ENCODE measurements at regions not wholly inside any gene's neighbourhood (a gene's known extent, or its start where the extent isn't known, plus 50 kb on each side); places are given as distances from the start of the nearest gene placed in this dataset.
"Not testable (repeated sequence)": the region's sequence is repeated elsewhere in the genome, so short reads cannot be mapped to it uniquely, and the experiment has no call there.

DNA sequence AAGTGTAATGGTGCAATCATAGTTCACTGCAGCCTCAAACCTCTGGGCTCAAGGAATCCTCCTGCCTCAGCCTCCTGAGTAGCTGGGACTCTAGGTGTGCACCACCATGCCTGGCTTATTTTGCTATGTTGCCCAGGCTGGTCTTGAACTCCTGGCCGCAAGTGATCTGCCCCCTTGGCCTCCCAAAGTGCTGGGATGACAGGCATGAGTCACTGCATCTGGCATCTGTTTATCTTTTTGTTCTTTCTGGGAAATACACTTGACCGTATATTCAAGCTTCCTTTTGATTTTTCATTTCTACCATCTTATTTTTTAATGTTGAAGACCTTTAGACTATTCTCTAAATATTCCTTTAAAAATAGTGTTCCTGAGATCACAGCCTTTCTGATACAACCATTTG, 82.4 kb upstream of the OSBPL8 start:
- no peaks in the 10 kb centered on the region for H3K27me3 Mint-ChIP-seq
- no peak overlapping the region for H3K4me3 Mint-ChIP-seq
- no peak overlapping the region for H3K27ac Mint-ChIP-seq
- no peaks in the 10 kb centered on the region for H3K36me3 Mint-ChIP-seq (ENCODE audit: low read depth)
- H3K4me1 Mint-ChIP-seq (ENCODE audit: low read depth): peaks cover 2% of the 10 kb centered on the region
- no peaks in the 10 kb centered on the region for H3K9me3 Mint-ChIP-seq

DNA sequence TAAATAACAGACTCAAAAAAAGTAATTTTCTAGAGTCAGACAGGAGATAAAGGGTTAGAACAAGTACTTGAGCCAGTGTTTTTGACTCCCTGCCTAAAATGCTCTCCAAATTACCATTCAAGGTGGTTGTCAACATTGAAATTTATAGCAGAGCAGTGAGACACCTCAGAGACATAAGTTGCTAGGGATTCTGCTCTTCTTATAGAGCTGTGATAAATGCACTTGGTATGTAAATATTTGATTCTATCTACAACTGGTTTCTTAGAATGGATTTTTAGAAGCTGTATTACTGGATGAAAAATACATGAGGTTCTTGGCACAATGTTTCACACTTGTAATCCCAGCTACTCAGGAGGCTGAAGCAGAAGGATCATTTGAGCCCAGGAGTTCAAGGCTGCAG, 83.9 kb upstream of the OSBPL8 start:
- no peak overlapping the region for H3K4me3 Mint-ChIP-seq
- H3K27me3 Mint-ChIP-seq: no peaks in the 10 kb centered on the region
- no peak overlapping the region for H3K27ac Mint-ChIP-seq
- no peaks in the 10 kb centered on the region for H3K4me1 Mint-ChIP-seq (ENCODE audit: low read depth)
- no peaks in the 10 kb centered on the region for H3K9me3 Mint-ChIP-seq
- H3K36me3 Mint-ChIP-seq (ENCODE audit: low read depth): no peaks in the 10 kb centered on the region

DNA sequence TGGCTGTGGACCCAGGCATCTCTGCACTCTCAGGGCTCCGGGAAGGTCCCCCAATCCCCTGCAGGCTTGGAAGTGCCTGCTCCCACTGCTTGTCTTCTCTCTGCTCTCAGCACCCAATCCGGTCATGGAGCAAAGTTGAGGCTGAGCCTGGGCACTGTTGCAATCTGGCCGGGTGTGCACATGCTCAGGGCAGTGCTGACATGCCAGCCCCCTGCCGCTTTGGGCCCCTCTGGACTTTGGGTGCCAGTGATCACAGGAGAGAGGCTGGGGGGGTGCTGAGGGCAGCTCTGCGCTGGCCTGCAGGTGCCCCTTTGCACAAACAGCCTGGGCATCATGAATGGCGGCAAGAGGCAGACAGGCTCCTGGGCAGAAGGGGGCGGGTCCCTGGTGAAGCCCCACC, 85.4 kb upstream of the OSBPL8 start:
- Mint-ChIP-seq H3K9me3 (no peaks in the 10 kb centered on the region), H3K4me1 (ENCODE audit: low read depth) (no peaks in the 10 kb centered on the region), H3K27me3 (no peaks in the 10 kb centered on the region), H3K36me3 (ENCODE audit: low read depth) (no peaks in the 10 kb centered on the region), H3K4me3 (no peak overlapping the region), H3K27ac (no peak overlapping the region)

DNA sequence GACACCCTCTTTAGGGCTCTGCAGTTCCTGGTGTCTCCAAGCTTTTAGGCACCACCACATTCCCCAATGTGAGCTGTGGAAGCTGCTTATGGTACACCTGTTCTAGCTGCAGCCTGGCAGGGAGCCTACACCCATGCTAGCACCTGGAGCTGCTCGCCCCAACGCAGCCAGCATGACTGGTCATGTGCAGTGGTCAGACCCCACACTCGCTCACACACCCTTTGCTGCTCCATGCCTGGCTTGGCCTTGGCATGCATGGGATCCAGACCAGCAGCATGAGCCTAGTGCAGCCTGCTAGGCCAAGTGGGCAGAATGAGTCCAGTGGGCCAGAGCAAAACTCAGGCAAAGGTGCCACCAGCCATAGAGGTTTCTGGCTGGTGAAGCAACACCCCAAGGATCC, 86.4 kb upstream of the OSBPL8 start:
- H3K27me3 Mint-ChIP-seq: no peaks in the 10 kb centered on the region
- no peaks in the 10 kb centered on the region for H3K4me1 Mint-ChIP-seq (ENCODE audit: low read depth)
- no peaks in the 10 kb centered on the region for H3K36me3 Mint-ChIP-seq (ENCODE audit: low read depth)
- no peak overlapping the region for H3K4me3 Mint-ChIP-seq
- H3K9me3 Mint-ChIP-seq: no peaks in the 10 kb centered on the region
- no peak overlapping the region for H3K27ac Mint-ChIP-seq

DNA sequence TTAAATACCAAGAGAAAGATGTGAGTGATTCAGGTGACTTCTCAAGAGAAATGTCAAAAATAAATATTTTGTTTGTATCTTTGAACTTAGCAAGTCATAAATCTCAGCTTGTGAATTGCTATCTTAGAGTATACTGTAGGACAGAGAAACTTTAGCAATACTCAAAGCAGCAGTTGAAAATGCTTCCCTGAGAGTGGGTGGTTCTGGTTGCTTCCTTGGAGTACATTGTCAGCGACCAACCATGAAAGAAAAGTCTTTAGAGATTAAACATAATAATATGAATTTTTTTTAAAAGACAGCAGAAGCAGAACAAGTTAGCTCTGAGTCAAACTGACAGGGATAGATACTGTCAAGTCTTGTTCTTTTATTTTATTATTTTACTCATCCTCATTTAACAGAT, 86.8 kb upstream of the OSBPL8 start:
- Mint-ChIP-seq H3K27ac (no peak overlapping the region), H3K27me3 (no peaks in the 10 kb centered on the region), H3K4me1 (ENCODE audit: low read depth) (no peaks in the 10 kb centered on the region), H3K36me3 (ENCODE audit: low read depth) (no peaks in the 10 kb centered on the region), H3K4me3 (no peak overlapping the region), H3K9me3 (no peaks in the 10 kb centered on the region)

DNA sequence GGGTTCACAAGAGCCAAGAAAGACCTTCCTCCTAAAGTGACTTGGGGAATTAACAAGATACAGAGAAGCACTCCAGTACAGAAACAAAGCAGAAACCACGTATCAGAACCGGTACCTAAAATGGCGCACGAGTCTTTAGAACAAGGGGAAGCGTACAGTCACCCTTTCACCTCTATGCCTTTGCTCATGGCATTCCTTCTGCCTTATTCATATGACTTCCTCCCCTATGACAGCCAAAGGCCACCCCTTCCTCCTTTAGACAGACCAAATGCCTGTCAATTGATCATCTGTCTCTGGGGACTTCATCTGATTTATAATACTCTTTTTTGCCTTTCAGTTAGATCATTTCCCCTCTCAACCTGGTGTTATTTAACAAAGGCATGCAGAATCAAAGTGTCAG, 89.5 kb upstream of the OSBPL8 start:
- Mint-ChIP-seq H3K27ac (no peak overlapping the region), H3K4me1 (ENCODE audit: low read depth) (no peaks in the 10 kb centered on the region), H3K4me3 (no peak overlapping the region), H3K36me3 (ENCODE audit: low read depth) (no peaks in the 10 kb centered on the region), H3K27me3 (peaks cover 5% of the 10 kb centered on the region), H3K9me3 (no peaks in the 10 kb centered on the region)

DNA sequence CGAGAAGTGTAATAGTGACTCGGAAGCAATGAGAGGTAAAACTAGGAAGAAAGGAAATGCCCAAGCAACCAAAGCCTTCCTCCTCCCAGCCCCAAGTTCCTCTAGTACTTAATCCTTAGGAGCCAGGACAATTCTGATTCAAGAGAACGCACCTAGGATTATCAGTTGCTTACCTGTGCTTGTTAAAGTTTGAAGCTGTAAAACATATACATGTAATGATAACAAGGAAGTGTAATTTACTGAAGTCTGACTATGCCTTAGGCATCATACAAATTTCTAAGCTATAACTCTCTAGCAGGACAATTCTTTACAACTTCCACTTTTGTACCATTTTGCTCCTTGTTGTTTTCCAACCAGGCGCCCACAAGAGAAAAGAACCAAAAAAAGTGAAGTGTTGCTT, 92.8 kb upstream of the OSBPL8 start:
- H3K27ac Mint-ChIP-seq: no peak overlapping the region
- H3K4me3 Mint-ChIP-seq: no peak overlapping the region
- H3K36me3 Mint-ChIP-seq (ENCODE audit: low read depth): no peaks in the 10 kb centered on the region
- peaks cover 5% of the 10 kb centered on the region for H3K27me3 Mint-ChIP-seq
- H3K9me3 Mint-ChIP-seq: no peaks in the 10 kb centered on the region
- no peaks in the 10 kb centered on the region for H3K4me1 Mint-ChIP-seq (ENCODE audit: low read depth)

DNA sequence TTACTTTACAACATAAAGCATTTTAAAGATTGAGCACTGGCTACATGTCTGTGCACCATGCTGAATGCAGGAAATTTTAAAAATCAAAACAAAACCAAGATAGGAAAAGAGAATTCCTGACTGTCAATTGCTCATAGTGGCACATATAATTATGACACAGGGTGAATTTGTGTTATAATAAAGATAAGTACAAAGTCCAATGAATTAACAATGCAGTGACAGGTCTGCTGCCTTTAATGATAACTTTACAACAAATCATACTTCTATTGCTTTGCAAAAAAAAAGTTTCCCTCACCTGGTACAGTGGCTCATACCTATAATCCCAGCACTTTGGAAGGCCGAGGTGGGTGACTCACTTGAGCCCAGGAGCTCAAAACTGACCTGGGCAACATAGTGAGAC, 93.8 kb upstream of the OSBPL8 start:
- Mint-ChIP-seq H3K27ac (no peak overlapping the region), H3K4me3 (no peak overlapping the region), H3K36me3 (ENCODE audit: low read depth) (no peaks in the 10 kb centered on the region), H3K9me3 (no peaks in the 10 kb centered on the region), H3K4me1 (ENCODE audit: low read depth) (no peaks in the 10 kb centered on the region), H3K27me3 (peaks cover 5% of the 10 kb centered on the region)

DNA sequence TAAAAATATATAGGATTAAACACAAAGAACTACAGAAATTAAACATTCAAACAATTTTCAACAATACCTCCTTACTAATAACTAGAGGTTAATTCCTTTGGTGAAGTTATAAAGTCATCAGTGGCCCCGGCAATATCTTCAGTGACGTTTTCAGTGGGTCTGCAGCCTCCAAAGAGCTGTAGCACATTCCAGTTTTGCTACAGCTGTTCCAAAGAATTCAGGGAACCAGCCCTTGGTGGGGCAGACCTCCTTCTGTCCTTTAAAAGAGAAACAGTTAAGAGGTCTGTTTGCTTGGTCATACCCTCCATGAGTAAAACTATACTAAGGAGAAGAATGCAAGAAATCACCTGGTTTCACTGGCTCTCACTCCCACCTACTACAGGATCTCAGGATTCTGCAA, 99.2 kb upstream of the ZDHHC17 start:
- Mint-ChIP-seq H3K36me3 (ENCODE audit: low read depth) (no peaks in the 10 kb centered on the region), H3K9me3 (no peaks in the 10 kb centered on the region), H3K27ac (no peak overlapping the region), H3K4me1 (ENCODE audit: low read depth) (peaks cover 8% of the 10 kb centered on the region), H3K27me3 (peaks cover 5% of the 10 kb centered on the region), H3K4me3 (no peak overlapping the region)

DNA sequence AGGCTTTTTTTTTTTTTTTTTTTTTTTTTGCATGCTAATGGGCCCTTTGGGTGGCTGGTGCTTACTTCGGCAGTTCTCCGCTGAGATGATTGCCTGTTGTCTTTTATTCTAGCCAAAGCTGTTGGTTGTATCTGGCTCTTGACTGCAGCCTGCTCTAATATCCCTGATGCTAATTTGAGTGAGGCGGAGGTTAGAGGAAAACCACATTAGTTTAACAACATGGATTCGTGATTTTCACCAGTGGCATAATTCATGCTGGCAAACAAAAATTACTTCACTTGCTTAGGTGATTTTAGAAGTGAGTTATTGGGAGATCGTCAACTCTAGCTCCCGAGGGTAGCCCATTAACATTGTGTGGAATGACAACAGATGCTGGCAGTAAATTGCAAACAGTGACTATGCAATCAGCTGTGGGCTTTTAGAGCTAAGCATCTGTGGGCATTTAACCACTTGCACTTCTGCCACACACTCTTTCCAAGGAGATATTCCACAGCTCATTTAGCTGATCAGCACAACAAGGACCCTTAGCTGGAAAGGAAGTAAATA, 97.6 kb upstream of the ZDHHC17 start:
- Mint-ChIP-seq H3K27me3 (peaks cover 5% of the 10 kb centered on the region), H3K9me3 (no peaks in the 10 kb centered on the region), H3K4me3 (no peak overlapping the region), H3K36me3 (ENCODE audit: low read depth) (no peaks in the 10 kb centered on the region), H3K27ac (no peak overlapping the region), H3K4me1 (ENCODE audit: low read depth) (peaks cover 8% of the 10 kb centered on the region)

DNA sequence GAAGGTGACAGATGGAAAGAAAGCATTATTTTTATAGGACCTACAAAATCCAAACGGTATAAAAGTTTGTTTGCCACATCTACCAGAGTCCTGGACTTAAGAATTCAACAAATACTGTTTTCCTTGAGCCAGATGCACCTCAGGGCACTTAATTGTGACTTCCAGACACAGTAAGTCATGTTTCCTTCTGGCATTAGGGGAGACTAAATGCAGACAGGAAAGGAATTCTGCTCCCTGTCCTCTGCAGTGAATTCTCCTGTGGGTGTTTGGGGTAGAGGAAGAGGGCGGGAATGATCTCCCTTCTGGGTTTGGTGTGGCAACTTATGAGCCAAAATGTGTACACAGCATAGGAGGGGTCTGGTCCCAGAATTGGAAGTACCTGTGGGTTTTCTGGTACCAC, 93.9 kb upstream of the ZDHHC17 start:
- H3K4me1 Mint-ChIP-seq (ENCODE audit: low read depth): peaks cover 8% of the 10 kb centered on the region

DNA sequence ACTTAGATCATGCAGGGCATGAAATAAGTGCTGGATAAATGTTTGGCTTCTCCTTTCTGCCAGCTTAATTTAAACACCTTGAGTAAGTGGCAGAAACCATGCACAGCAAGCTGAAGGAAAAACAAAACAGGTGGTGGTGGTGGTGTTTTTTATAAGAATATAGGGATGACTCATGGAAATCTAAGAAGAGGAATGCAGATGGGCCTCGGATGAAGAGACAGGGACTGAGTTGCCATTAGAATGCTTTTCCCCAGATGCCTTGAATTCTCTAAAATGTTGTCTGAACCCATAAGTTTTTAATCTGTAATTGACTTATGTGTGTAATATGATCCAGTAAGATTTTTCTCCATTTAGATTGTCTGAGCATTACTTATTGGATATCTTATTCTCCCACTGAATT, 93.1 kb upstream of the ZDHHC17 start:
- Mint-ChIP-seq H3K4me3 (no peak overlapping the region), H3K27ac (no peak overlapping the region), H3K36me3 (ENCODE audit: low read depth) (no peaks in the 10 kb centered on the region), H3K9me3 (no peaks in the 10 kb centered on the region), H3K27me3 (peaks cover 5% of the 10 kb centered on the region), H3K4me1 (ENCODE audit: low read depth) (peaks cover 7% of the 10 kb centered on the region)

More for the DNA sequence above, 93.9 kb upstream of the ZDHHC17 start:
- Mint-ChIP-seq H3K9me3 (no peaks in the 10 kb centered on the region), H3K27ac (no peak overlapping the region), H3K27me3 (peaks cover 5% of the 10 kb centered on the region), H3K4me3 (no peak overlapping the region), H3K36me3 (ENCODE audit: low read depth) (no peaks in the 10 kb centered on the region)

DNA sequence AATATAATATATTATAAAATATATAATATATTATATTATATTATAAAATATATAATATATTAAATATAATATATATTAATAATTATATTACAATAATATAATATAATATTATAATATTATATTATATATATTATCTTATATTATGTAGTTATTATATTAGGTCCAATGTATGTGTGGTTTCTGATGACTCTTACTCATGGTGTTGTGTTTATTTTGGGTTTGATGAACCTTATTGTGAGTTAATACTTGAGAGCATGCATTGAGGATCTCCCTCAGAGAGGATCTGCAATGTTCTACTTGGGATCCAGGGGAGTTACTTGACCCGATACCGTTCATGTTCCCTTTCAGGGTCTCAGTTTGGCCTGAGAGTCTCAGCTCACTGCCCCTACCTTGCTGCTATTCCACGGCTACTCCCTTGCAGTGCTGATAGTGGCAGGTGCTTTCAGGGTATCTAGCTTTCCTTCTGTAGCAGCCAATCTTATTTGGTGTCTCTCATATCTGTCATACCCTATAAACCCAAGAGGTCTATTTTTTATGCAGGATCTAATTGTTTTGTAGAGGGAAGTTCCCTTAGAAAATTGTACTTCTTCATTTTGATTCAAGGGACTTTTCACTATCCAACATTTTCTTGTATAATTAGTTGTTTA, 89.1 kb upstream of the ZDHHC17 start:
- Mint-ChIP-seq H3K36me3 (ENCODE audit: low read depth) (no peaks in the 10 kb centered on the region), H3K27me3 (no peaks in the 10 kb centered on the region), H3K4me1 (ENCODE audit: low read depth) (no peaks in the 10 kb centered on the region), H3K9me3 (no peaks in the 10 kb centered on the region), H3K27ac (no peak overlapping the region), H3K4me3 (no peak overlapping the region)

DNA sequence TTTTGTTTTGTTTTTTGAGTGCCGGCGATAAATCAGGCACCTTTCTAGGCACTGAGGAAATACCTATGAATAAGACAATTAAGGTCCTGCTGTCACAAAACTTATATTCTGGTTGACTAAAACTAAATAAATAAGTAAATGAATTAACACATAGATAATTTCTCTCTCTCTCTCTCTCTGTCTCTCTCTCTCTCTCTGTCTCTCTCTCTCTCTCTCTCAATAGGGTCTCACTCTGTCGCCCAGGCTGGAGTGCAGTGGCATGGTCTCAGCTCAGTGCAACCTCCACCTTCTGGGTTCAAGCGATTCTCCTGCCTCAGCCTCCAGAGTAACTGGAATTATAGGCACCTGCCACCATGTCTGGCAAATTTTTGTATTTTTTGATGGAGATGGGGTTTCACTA, 87.7 kb upstream of the ZDHHC17 start:
- H3K9me3 Mint-ChIP-seq; H3K27me3 Mint-ChIP-seq; H3K27ac Mint-ChIP-seq; H3K4me3 Mint-ChIP-seq; H3K36me3 Mint-ChIP-seq (ENCODE audit: low read depth); H3K4me1 Mint-ChIP-seq (ENCODE audit: low read depth): not testable (repeated sequence)

DNA sequence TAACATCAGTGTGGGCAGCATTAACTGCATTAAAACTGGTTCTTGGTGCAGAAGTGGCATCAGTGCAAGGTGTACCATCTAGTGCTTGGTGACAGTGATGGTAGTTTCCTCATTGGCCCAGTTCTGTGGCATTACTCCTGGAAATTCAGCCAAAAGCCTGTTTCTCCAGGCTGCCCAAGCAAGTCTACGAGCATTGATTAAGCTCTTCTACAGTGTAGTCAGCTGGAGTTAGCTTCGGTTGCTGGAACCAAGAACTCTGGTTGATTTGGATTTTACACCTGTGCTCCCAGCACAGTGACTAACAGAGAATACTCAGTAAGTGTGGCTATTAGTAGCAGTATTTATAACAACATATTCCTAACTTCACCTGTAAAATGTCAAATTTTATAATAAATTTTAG, 84.9 kb upstream of the ZDHHC17 start:
- no peaks in the 10 kb centered on the region for H3K4me1 Mint-ChIP-seq (ENCODE audit: low read depth)
- H3K4me3 Mint-ChIP-seq: no peak overlapping the region
- H3K27ac Mint-ChIP-seq: no peak overlapping the region
- H3K9me3 Mint-ChIP-seq: no peaks in the 10 kb centered on the region
- no peaks in the 10 kb centered on the region for H3K27me3 Mint-ChIP-seq
- no peaks in the 10 kb centered on the region for H3K36me3 Mint-ChIP-seq (ENCODE audit: low read depth)

DNA sequence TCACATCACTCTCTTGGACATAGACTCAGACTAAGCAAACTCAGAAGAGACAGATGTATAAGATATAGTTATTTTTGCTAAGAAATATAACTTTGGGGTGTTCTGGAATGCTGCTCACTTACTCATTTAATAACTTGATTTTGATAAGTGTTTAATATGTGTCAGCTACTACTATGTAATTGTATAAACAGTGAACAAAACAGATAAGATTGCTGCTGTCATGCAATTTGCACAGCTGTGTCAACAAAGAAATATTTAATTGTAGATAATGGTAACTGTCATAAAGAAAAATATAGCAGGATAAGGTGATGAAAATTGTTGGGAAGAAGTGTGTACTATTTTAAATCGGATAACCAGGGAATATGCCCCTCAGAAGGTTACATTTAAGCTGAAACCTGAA, 84.1 kb upstream of the ZDHHC17 start:
- Mint-ChIP-seq H3K27ac (no peak overlapping the region), H3K36me3 (ENCODE audit: low read depth) (no peaks in the 10 kb centered on the region), H3K9me3 (no peaks in the 10 kb centered on the region), H3K27me3 (no peaks in the 10 kb centered on the region), H3K4me3 (no peak overlapping the region), H3K4me1 (ENCODE audit: low read depth) (no peaks in the 10 kb centered on the region)

All from stimulated activated naive CD8-positive, alpha-beta T cell treated with anti-CD3 and anti-CD28 coated beads, Interleukin-15, Interleukin-2, amounts not matched to agents 100 ng/mL and 50 ng/mL, for 24 hours (primary cell).